Erythroblast (primary cell): ENCODE measurements at regions not wholly inside any gene's neighbourhood (a gene's known extent, or its start where the extent isn't known, plus 50 kb on each side); places are given as distances from the start of the nearest gene placed in this dataset.

ENCODE experiments used
- GATA1 ChIP-seq: IDR thresholded peaks from 2 replicates; pipeline ENCODE4 v1.6.1; 2011; ENCODE audit warnings: low read depth, mild to moderate bottlenecking, control low read depth, low read length, moderate library complexity
- POLR2A ChIP-seq: IDR thresholded peaks from 2 replicates; pipeline ENCODE4 v1.6.1; 2011; ENCODE audit warnings: mild to moderate bottlenecking, low read length

GRCh38 chr12:127074161-127074560, 1192.8 kb upstream of the TMEM132C start:
- TF ChIP-seq POLR2A = no peak
- no peak for TF ChIP-seq GATA1
